Adrenal gland (tissue), 9 donors: ENCODE measurements at regions not wholly inside any gene's neighbourhood (a gene's known extent, or its start where the extent isn't known, plus 50 kb on each side); places are given as distances from the start of the nearest gene placed in this dataset.

Experiments
- DNase-seq, 7 donors: peaks; one replicate each; pipeline ENCODE4 v3.0.0-alpha.2; 2019 to 2020
- H3K27ac ChIP-seq, 5 donors: fragments of 200-600 bp; sonication (generic) in 4 of 5; 1 replicate in 3 of 5; 2 replicates in 2 of 5; pipeline versions ENCODE4 v1.5.1 to v1.8.0; 2016 to 2020; ENCODE audit warnings: mild to moderate bottlenecking in 1 of 5
- H3K27me3 ChIP-seq: fragments of 200-600 bp; 2 replicates; pipeline ENCODE4 v1.8.0; 2021
- H3K36me3 ChIP-seq, 2 donors: fragments of 200-600 bp; replicated peaks in 1 of 2; 1 replicate in 1 of 2; 2 replicates in 1 of 2; pipeline versions ENCODE4 v1.5.1 to v1.8.0; 2018 to 2022
- H3K4me1 ChIP-seq, 2 donors: fragments of 200-600 bp; replicated peaks in 1 of 2; 1 replicate in 1 of 2; 2 replicates in 1 of 2; pipeline versions ENCODE4 v1.5.1 to v1.8.0; 2018 to 2021
- H3K4me3 ChIP-seq, 4 donors: fragments of 200-600 bp; sonication (generic) in 3 of 4; one replicate each; pipeline ENCODE4 v1.5.1; 2016 to 2018
- H3K9me3 ChIP-seq, 3 donors: fragments of 200-600 bp; sonication (generic) in 1 of 3; replicated peaks in 1 of 3; 1 replicate in 2 of 3; 2 replicates in 1 of 3; pipeline versions ENCODE4 v1.5.1 to v1.8.0; 2016 to 2021
- POLR2A ChIP-seq, 2 donors: fragments of 450-650 bp; IDR thresholded peaks; one replicate each; pipeline ENCODE4 v1.6.1; 2017; ENCODE audit warnings: antibody characterized with exemption in 2 of 2, mild to moderate bottlenecking in 2 of 2, moderate library complexity in 1 of 2
- WGBS, 4 donors: extraction: QIAGEN DNeasy Blood & Tissue Kit in 2 of 4; methylation state at CpG; one replicate each; pipeline versions ENCODE4 v1.1.5 to v1.1.7; 2013 to 2017; 5-methylcytosine and 5-hydroxymethylcytosine counted together
- intact Hi-C, 2 donors: fragments of 100-400 bp; cut with DNase I; formaldehyde crosslinking; loops; one replicate each; pipeline versions ENCODE4 v1.14.1 to v1.15.0; 2022 to 2023
- TF ChIP-seq, protein P1 (sequence below), 6 experiments: fragments of 450-650 bp in 4 of 6; fragments of 200-600 bp in 2 of 6; sonication (generic) in 1 of 6; IDR thresholded peaks; 1 replicate in 5 of 6; 2 replicates in 1 of 6; pipeline versions ENCODE4 v1.5.1 to v1.8.0; 2016 to 2021; ENCODE audit warnings: antibody characterized with exemption in 6 of 6, mild to moderate bottlenecking in 2 of 6, moderate library complexity in 1 of 6
- donor health status: healthy with polysubstance abuse.
- donor health status: Bipolar disorder and iron deficiency.
- donor health status: DM: yes; HTN: yes; CAD: no.
- donor health status: DM: no; HTN: no; CAD: no.
- donor health status: DM: no; HTN: no; CAD: no.

DNA sequence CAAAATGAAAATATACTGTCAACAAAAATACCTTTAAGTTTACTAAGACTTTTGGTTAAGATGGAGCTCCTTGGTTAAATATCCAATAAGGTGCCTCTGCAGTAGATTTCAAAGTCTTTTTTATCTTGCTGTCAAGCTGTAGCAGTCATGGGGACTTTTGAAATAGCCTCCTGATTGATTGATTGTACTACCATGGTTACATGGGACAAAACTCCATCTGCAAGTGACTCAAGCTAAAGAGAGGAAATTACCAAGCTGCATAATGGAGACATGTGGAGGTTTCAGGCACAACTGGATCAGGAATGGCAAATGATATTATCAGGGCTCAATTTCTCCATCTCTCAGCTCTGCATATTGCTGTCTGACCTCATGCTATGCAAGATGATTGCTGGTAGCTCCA lies 73.4 kb upstream of the ST8SIA3 start:
- Histone ChIP-seq H3K27me3 (no peaks in the 10 kb centered on the region), H3K9me3 (no peaks in the 10 kb centered on the region), H3K4me3 (no peak overlapping the region), H3K36me3 (no peaks in the 10 kb centered on the region), H3K4me1 (no peaks in the 10 kb centered on the region), H3K27ac (no peak overlapping the region)
- DNase-seq: no peak
- TF ChIP-seq POLR2A (IDR thresholded peaks at IDR 0.05): no peak
- TF ChIP-seq, protein P1, sequence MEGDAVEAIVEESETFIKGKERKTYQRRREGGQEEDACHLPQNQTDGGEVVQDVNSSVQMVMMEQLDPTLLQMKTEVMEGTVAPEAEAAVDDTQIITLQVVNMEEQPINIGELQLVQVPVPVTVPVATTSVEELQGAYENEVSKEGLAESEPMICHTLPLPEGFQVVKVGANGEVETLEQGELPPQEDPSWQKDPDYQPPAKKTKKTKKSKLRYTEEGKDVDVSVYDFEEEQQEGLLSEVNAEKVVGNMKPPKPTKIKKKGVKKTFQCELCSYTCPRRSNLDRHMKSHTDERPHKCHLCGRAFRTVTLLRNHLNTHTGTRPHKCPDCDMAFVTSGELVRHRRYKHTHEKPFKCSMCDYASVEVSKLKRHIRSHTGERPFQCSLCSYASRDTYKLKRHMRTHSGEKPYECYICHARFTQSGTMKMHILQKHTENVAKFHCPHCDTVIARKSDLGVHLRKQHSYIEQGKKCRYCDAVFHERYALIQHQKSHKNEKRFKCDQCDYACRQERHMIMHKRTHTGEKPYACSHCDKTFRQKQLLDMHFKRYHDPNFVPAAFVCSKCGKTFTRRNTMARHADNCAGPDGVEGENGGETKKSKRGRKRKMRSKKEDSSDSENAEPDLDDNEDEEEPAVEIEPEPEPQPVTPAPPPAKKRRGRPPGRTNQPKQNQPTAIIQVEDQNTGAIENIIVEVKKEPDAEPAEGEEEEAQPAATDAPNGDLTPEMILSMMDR (IDR thresholded peaks at IDR 0.05): no peak
- intact Hi-C loops: no loop called here

DNA sequence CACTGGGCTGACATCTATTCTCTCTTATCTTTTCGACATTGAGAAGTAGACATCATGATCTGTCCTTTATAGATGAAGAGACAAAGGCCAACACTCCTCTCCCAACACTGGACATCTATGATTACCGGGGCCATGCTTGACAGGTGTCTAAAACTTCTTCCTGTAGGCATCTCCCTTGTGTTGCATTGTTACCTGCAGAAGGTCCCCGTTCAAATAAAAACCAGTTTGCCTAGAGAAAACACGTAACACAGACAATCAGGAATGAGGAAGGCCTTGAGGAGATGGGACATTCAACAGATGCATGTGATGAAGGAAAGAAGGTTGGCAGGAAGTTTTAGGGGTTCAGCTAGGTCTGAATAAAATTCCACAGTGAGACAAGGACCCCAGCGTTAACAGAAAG lies 70.8 kb upstream of the ST8SIA3 start:
- Histone ChIP-seq H3K4me1 (no peaks in the 10 kb centered on the region), H3K4me3 (no peak overlapping the region), H3K27me3 (no peaks in the 10 kb centered on the region), H3K36me3 (no peaks in the 10 kb centered on the region), H3K27ac (no peak overlapping the region), H3K9me3 (no peaks in the 10 kb centered on the region)
- 77 to 87% (median 81%) methylated on average over 5 of the region's 5 CpGs for WGBS, 4 donors
- no peak for TF ChIP-seq POLR2A (IDR thresholded peaks at IDR 0.05)
- TF ChIP-seq, protein P1 (IDR thresholded peaks at IDR 0.05): no peak
- no peak for DNase-seq
- intact Hi-C loops: no loop called here

DNA sequence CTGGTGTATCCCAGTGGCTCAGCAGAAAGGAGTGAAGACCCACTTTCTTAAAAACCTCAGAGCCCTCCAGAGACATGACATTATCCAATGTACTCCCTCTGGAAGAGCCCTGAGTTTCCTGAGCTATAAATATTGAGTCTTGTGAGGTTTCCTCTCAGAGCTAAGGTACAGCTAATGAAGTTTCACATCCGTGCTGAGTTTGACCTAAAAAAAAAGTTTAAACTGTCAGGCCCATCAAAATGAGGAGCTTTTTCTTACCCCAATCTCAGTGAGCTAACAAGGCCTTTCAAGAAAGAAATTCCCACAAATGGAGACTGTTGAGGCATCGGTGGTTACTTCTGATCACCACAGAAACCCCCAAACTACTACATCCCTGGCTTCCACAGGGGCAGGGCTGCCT lies 65.4 kb upstream of the ST8SIA3 start:
- H3K9me3 ChIP-seq: no peaks in the 10 kb centered on the region
- DNase-seq: no peak
- H3K4me3 ChIP-seq: no peak overlapping the region
- no peak overlapping the region for H3K27ac ChIP-seq
- WGBS, 4 donors: 63 to 78% (median 72%) methylated on average over 2 of the region's 2 CpGs
- no peaks in the 10 kb centered on the region for H3K27me3 ChIP-seq
- H3K4me1 ChIP-seq: no peaks in the 10 kb centered on the region
- no peak for TF ChIP-seq POLR2A (IDR thresholded peaks at IDR 0.05)
- TF ChIP-seq, protein P1 (IDR thresholded peaks at IDR 0.05): no peak
- intact Hi-C loops: no loop called here
- H3K36me3 ChIP-seq: no peaks in the 10 kb centered on the region

DNA sequence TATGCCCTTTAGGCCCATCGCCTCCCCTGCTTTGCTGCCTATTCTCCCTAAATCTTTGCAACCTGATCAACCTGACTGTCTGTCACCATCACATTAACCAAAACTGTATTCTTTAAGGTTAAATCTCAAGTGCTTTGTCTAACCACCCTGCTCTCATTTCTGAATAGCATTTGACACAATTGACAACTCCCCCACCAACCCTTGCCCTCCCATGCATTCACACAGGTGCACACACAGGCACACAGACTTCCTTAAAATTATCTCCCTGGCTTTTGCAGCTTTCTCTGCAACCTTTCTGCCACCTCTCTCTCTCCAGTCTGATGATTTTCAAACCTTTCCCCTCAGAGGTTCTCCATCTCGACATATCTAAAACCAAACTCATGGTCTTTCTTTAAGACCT lies 64.6 kb upstream of the ST8SIA3 start:
- Histone ChIP-seq H3K9me3 (no peaks in the 10 kb centered on the region), H3K27ac (no peak overlapping the region), H3K36me3 (no peaks in the 10 kb centered on the region), H3K4me1 (no peaks in the 10 kb centered on the region), H3K27me3 (no peaks in the 10 kb centered on the region), H3K4me3 (no peak overlapping the region)
- DNase-seq: no peak
- TF ChIP-seq POLR2A (IDR thresholded peaks at IDR 0.05): no peak
- 66 to 88% (median 76%) methylated on average over 2 of the region's 2 CpGs for WGBS, 4 donors
- intact Hi-C loops: no loop called here

DNA sequence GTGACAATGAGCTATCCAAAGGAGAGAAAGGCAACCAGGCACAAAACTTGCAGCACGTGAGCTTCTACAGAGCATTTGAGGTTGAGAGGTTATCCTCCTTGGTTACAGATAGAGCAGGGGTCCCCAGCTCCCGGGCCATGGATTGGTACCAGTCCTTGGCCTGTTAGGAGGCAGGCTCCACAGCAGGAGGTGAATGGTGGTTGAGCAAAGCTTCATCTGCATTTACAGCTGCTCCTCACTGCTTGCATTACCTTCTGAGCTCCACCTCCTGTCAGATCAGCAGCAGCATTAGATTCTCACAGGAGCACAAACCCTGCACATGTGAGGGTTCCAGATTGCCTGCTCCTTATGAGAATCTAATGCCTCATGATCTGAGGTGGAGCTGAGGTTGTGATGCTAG lies 57.8 kb upstream of the ST8SIA3 start:
- no peaks in the 10 kb centered on the region for H3K9me3 ChIP-seq
- H3K4me3 ChIP-seq: no peak overlapping the region
- no peaks in the 10 kb centered on the region for H3K4me1 ChIP-seq
- TF ChIP-seq, protein P1 (IDR thresholded peaks at IDR 0.05): no peak
- TF ChIP-seq POLR2A (IDR thresholded peaks at IDR 0.05): no peak
- WGBS, 4 donors: 43 to 54% (median 52%) methylated on average over 2 of the region's 2 CpGs
- intact Hi-C loops: no loop called here
- DNase-seq: no peak
- no peak overlapping the region for H3K27ac ChIP-seq
- H3K27me3 ChIP-seq: no peaks in the 10 kb centered on the region
- H3K36me3 ChIP-seq: no peaks in the 10 kb centered on the region
